ENCODE measurements at regions not wholly inside any gene's neighbourhood (a gene's known extent, or its start where the extent isn't known, plus 50 kb on each side); places are given as distances from the start of the nearest gene placed in this dataset.

GRCh38 chr16:63331111-63331510 is 1294.9 kb upstream of the CDH8 start:
- Histone ChIP-seq H3K36me3 (no peaks in the 10 kb centered on the region), H3K27me3 (replicated peaks; ENCODE audit: insufficient read depth) (no peaks in the 10 kb centered on the region), H3K9me3 (no peaks in the 10 kb centered on the region), H3K4me3 (no peak overlapping the region), H3K4me1 (replicated peaks) (no peaks in the 10 kb centered on the region), H3K27ac (no peak overlapping the region)
- intact Hi-C loops (cut with DNase I), result no loop called here
- WGBS, result 80% methylated on average over 3 of the region's 3 CpGs
- no peak for TF ChIP-seq CTCF (IDR thresholded peaks at IDR 0.05)
- DNase-seq (ENCODE audit: low spot score), result no peak

- Histone ChIP-seq H3K4me3 (no peak overlapping the region), H3K4me1 (replicated peaks) (no peaks in the 10 kb centered on the region), H3K27me3 (replicated peaks; ENCODE audit: insufficient read depth) (no peaks in the 10 kb centered on the region), H3K9me3 (no peaks in the 10 kb centered on the region), H3K27ac (no peak overlapping the region), H3K36me3 (no peaks in the 10 kb centered on the region)
- DNase-seq (ENCODE audit: low spot score), result no peak
- TF ChIP-seq POLR2AphosphoS5 (IDR thresholded peaks at IDR 0.05) (no peak), POLR2A (IDR thresholded peaks at IDR 0.05) (no peak), CTCF (IDR thresholded peaks at IDR 0.05) (no peak)
- intact Hi-C loops (cut with DNase I), result no loop called here
- 90% methylated on average over 3 of the region's 3 CpGs for WGBS
Measured at GRCh38 chr16:63326736-63327339, 1290.6 kb upstream of the CDH8 start.

GRCh38 chr16:63323722-63324705 is 1287.8 kb upstream of the CDH8 start:
- no peaks in the 10 kb centered on the region for H3K36me3 ChIP-seq
- H3K4me3 ChIP-seq, result no peak overlapping the region
- no peaks in the 10 kb centered on the region for H3K4me1 ChIP-seq (replicated peaks)
- H3K9me3 ChIP-seq, result no peaks in the 10 kb centered on the region
- WGBS, result 65% methylated on average over 5 of the region's 5 CpGs
- no peak for DNase-seq (ENCODE audit: low spot score)
- no peak overlapping the region for H3K27ac ChIP-seq
- TF ChIP-seq CTCF (IDR thresholded peaks at IDR 0.05), result no peak
- no peak for TF ChIP-seq POLR2A (IDR thresholded peaks at IDR 0.05)
- TF ChIP-seq POLR2AphosphoS5 (IDR thresholded peaks at IDR 0.05), result no peak
- intact Hi-C loops (cut with DNase I), result no loop called here
- H3K27me3 ChIP-seq (replicated peaks; ENCODE audit: insufficient read depth), result no peaks in the 10 kb centered on the region

- Histone ChIP-seq H3K9me3 (no peaks in the 10 kb centered on the region), H3K27ac (no peak overlapping the region), H3K27me3 (replicated peaks; ENCODE audit: insufficient read depth) (no peaks in the 10 kb centered on the region), H3K4me1 (replicated peaks) (no peaks in the 10 kb centered on the region), H3K4me3 (no peak overlapping the region), H3K36me3 (no peaks in the 10 kb centered on the region)
- no peak for DNase-seq (ENCODE audit: low spot score)
- 87% methylated on average over 1 of the region's 1 CpG for WGBS
- intact Hi-C loops (cut with DNase I), result no loop called here
- TF ChIP-seq POLR2A (IDR thresholded peaks at IDR 0.05) (no peak), CTCF (IDR thresholded peaks at IDR 0.05) (no peak), POLR2AphosphoS5 (IDR thresholded peaks at IDR 0.05) (no peak)
Measured at GRCh38 chr16:63323055-63323454, 1286.8 kb upstream of the CDH8 start.

Measured in prostate gland (tissue), 2 donors.